Loucy (cell line): ENCODE measurements at regions not wholly inside any gene's neighbourhood (a gene's known extent, or its start where the extent isn't known, plus 50 kb on each side); places are given as distances from the start of the nearest gene placed in this dataset.
"Not testable (repeated sequence)": the region's sequence is repeated elsewhere in the genome, so short reads cannot be mapped to it uniquely, and the experiment has no call there.

ENCODE experiments used
- EZH2phosphoT487 ChIP-seq: fragments of 200-600 bp; IDR thresholded peaks from 2 replicates; pipeline ENCODE4 v1.6.1; 2018; ENCODE audit warnings: antibody characterized with exemption, mild to moderate bottlenecking, moderate library complexity, borderline replicate concordance
- TF ChIP-seq, protein P1 (sequence below): fragments of 200-600 bp; sonication (generic); conservative IDR thresholded peaks from 2 replicates; pipeline ENCODE4 v1.5.1; 2014; ENCODE audit warnings: mild to moderate bottlenecking, antibody characterized with exemption, low read length

DNA sequence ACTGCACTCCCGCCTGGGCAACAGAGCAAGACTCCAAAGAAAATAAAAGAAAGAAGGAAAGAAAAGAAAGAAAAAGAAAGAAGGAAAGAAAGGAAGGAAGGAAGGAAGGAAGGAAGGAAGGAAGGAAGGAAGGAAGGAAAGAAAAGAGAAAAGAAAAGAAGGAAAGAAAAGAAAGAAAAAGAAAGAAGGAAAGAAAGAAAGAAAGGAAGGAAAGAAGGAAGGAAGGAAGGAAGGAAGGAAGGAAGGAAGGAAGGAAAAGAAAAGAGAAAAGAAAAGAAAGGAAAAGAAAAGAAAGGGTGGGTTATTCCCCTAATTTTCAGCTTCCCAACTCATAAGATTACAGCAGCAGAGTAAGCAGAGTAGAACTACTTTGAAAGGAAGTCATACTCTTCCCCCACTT lies 64.4 kb downstream of the TMEM200C start:
- TF ChIP-seq, protein P1, sequence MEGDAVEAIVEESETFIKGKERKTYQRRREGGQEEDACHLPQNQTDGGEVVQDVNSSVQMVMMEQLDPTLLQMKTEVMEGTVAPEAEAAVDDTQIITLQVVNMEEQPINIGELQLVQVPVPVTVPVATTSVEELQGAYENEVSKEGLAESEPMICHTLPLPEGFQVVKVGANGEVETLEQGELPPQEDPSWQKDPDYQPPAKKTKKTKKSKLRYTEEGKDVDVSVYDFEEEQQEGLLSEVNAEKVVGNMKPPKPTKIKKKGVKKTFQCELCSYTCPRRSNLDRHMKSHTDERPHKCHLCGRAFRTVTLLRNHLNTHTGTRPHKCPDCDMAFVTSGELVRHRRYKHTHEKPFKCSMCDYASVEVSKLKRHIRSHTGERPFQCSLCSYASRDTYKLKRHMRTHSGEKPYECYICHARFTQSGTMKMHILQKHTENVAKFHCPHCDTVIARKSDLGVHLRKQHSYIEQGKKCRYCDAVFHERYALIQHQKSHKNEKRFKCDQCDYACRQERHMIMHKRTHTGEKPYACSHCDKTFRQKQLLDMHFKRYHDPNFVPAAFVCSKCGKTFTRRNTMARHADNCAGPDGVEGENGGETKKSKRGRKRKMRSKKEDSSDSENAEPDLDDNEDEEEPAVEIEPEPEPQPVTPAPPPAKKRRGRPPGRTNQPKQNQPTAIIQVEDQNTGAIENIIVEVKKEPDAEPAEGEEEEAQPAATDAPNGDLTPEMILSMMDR, result not testable (repeated sequence)
- TF ChIP-seq EZH2phosphoT487, result not testable (repeated sequence)
